RKO (cell line): ENCODE measurements at regions not wholly inside any gene's neighbourhood (a gene's known extent, or its start where the extent isn't known, plus 50 kb on each side); places are given as distances from the start of the nearest gene placed in this dataset.
A peak's percentile ranks its signal among the peaks of the same experiment; 100 is the strongest.
"Not testable (repeated sequence)": the region's sequence is repeated elsewhere in the genome, so short reads cannot be mapped to it uniquely, and the experiment has no call there.

Experiments used
- DNase-seq: peaks from one replicate; pipeline ENCODE4 v3.0.0-alpha.2; 2016; ENCODE audit warnings: low spot score

GRCh38 chr18:10248738-10249137 lies 205.7 kb upstream of the APCDD1 start:
- DNase-seq, result no peak

GRCh38 chr18:10249270-10249669 lies 205.2 kb upstream of the APCDD1 start:
- no peak for DNase-seq

GRCh38 chr18:10249801-10250200 lies 204.6 kb upstream of the APCDD1 start:
- peak; percentile 2 for DNase-seq

- DNase-seq, result no peak
Measured at GRCh38 chr18:10252494-10252893, 201.9 kb upstream of the APCDD1 start.

- DNase-seq, result no peak
Measured at GRCh38 chr18:10252952-10253705, 201.3 kb upstream of the APCDD1 start.

GRCh38 chr18:10256276-10256675 lies 198.2 kb upstream of the APCDD1 start:
- not testable (repeated sequence) for DNase-seq

GRCh38 chr18:10258836-10259474 lies 195.5 kb upstream of the APCDD1 start:
- DNase-seq, result no peak

GRCh38 chr18:10259901-10260300 lies 194.5 kb upstream of the APCDD1 start:
- DNase-seq, result no peak

GRCh38 chr18:10261344-10262276 lies 192.8 kb upstream of the APCDD1 start:
- peak; percentile 1 for DNase-seq

GRCh38 chr18:10262566-10262965 lies 191.9 kb upstream of the APCDD1 start:
- no peak for DNase-seq

- DNase-seq, result no peak
Measured at GRCh38 chr18:10264260-10264659, 190.2 kb upstream of the APCDD1 start.

GRCh38 chr18:10265560-10266333 lies 188.7 kb upstream of the APCDD1 start:
- no peak for DNase-seq

- no peak for DNase-seq
Measured at GRCh38 chr18:10266334-10266590, 188.2 kb upstream of the APCDD1 start.

- DNase-seq, result no peak
Measured at GRCh38 chr18:10269261-10269660, 185.2 kb upstream of the APCDD1 start.

- DNase-seq, result no peak
Measured at GRCh38 chr18:10270151-10270571, 184.3 kb upstream of the APCDD1 start.

- DNase-seq, result no peak
Measured at GRCh38 chr18:10271481-10271880, 183.0 kb upstream of the APCDD1 start.

- DNase-seq, result no peak
Measured at GRCh38 chr18:10274301-10274700, 180.1 kb upstream of the APCDD1 start.

GRCh38 chr18:10275486-10275885 lies 178.9 kb upstream of the APCDD1 start:
- no peak for DNase-seq

- no peak for DNase-seq
Measured at GRCh38 chr18:10278265-10278664, 176.2 kb upstream of the APCDD1 start.

- DNase-seq, result no peak
Measured at GRCh38 chr18:10279471-10279870, 175.0 kb upstream of the APCDD1 start.

GRCh38 chr18:10279905-10280644 lies 174.4 kb upstream of the APCDD1 start:
- DNase-seq, result no peak
